Chondrocyte (in vitro differentiated cells): ENCODE measurements at regions not wholly inside any gene's neighbourhood (a gene's known extent, or its start where the extent isn't known, plus 50 kb on each side); places are given as distances from the start of the nearest gene placed in this dataset.

Experiments
- DNase-seq: peaks from one replicate; pipeline ENCODE4 v3.0.0; 2021; ENCODE audit warnings: mixed read lengths, low spot score
- H3K27ac Mint-ChIP-seq: one replicate; pipeline ENCODE4 v1.8.0; 2021; ENCODE audit warnings: mild to moderate bottlenecking, moderate library complexity, mixed read lengths; ENCODE audit not compliant: unreplicated experiment
- H3K27me3 Mint-ChIP-seq: 2 replicates; pipeline ENCODE4 v1.8.0; 2021; ENCODE audit warnings: low read depth, mixed read lengths
- H3K36me3 Mint-ChIP-seq: 2 replicates; pipeline ENCODE4 v1.8.0; 2021; ENCODE audit warnings: low read depth, mixed read lengths
- H3K4me1 Mint-ChIP-seq: 2 replicates; pipeline ENCODE4 v1.8.0; 2021; ENCODE audit warnings: low read depth, mild to moderate bottlenecking, mixed read lengths
- H3K4me3 Mint-ChIP-seq: one replicate; pipeline ENCODE4 v1.8.0; 2021; ENCODE audit warnings: mild to moderate bottlenecking, moderate library complexity, mixed read lengths; ENCODE audit not compliant: unreplicated experiment
- H3K9me3 Mint-ChIP-seq: 2 replicates; pipeline ENCODE4 v1.8.0; 2021; ENCODE audit warnings: low read depth, mixed read lengths
- CTCF ChIP-seq: fragments of 200-600 bp; sonication (generic); IDR thresholded peaks from 2 replicates; pipeline ENCODE4 v1.5.0; 2021; ENCODE audit warnings: antibody characterized with exemption, mild to moderate bottlenecking, moderate library complexity

- peaks cover 3% of the 10 kb centered on the region for H3K4me1 Mint-ChIP-seq
- H3K9me3 Mint-ChIP-seq = no peaks in the 10 kb centered on the region
- H3K27ac Mint-ChIP-seq = no peak overlapping the region
- no peak for TF ChIP-seq CTCF
- H3K27me3 Mint-ChIP-seq = no peaks in the 10 kb centered on the region
- H3K4me3 Mint-ChIP-seq = no peak overlapping the region
- no peak for DNase-seq
- H3K36me3 Mint-ChIP-seq = no peaks in the 10 kb centered on the region
Observed at GRCh38 chr14:85917716-85918115, 387.8 kb downstream of the FLRT2 start.

GRCh38 chr14:85915711-85916110, 385.8 kb downstream of the FLRT2 start:
- Mint-ChIP-seq H3K27ac (no peak overlapping the region), H3K4me1 (peaks cover 3% of the 10 kb centered on the region), H3K36me3 (no peaks in the 10 kb centered on the region), H3K4me3 (no peak overlapping the region), H3K27me3 (no peaks in the 10 kb centered on the region), H3K9me3 (no peaks in the 10 kb centered on the region)
- no peak for DNase-seq
- no peak for TF ChIP-seq CTCF

GRCh38 chr14:85912141-85912540, 382.2 kb downstream of the FLRT2 start:
- peaks cover 3% of the 10 kb centered on the region for H3K4me1 Mint-ChIP-seq
- DNase-seq = no peak
- H3K27ac Mint-ChIP-seq = no peak overlapping the region
- H3K27me3 Mint-ChIP-seq = no peaks in the 10 kb centered on the region
- no peak for TF ChIP-seq CTCF
- no peak overlapping the region for H3K4me3 Mint-ChIP-seq
- no peaks in the 10 kb centered on the region for H3K9me3 Mint-ChIP-seq
- H3K36me3 Mint-ChIP-seq = no peaks in the 10 kb centered on the region

- TF ChIP-seq CTCF = no peak
- Mint-ChIP-seq H3K27ac (no peak overlapping the region), H3K4me3 (no peak overlapping the region), H3K27me3 (no peaks in the 10 kb centered on the region), H3K4me1 (peaks cover 3% of the 10 kb centered on the region), H3K9me3 (no peaks in the 10 kb centered on the region), H3K36me3 (no peaks in the 10 kb centered on the region)
- no peak for DNase-seq
Observed at GRCh38 chr14:85911044-85911443, 381.1 kb downstream of the FLRT2 start.

GRCh38 chr14:85909581-85909980, 379.6 kb downstream of the FLRT2 start:
- Mint-ChIP-seq H3K36me3 (no peaks in the 10 kb centered on the region), H3K27ac (no peak overlapping the region), H3K4me3 (no peak overlapping the region), H3K27me3 (no peaks in the 10 kb centered on the region), H3K4me1 (no peaks in the 10 kb centered on the region), H3K9me3 (peaks cover 7% of the 10 kb centered on the region)
- TF ChIP-seq CTCF = no peak
- no peak for DNase-seq
